ENCODE measurements at regions not wholly inside any gene's neighbourhood (a gene's known extent, or its start where the extent isn't known, plus 50 kb on each side); places are given as distances from the start of the nearest gene placed in this dataset.
"Not testable (repeated sequence)": the region's sequence is repeated elsewhere in the genome, so short reads cannot be mapped to it uniquely, and the experiment has no call there.

- no peak overlapping the region for H3K27ac Mint-ChIP-seq
- ATAC-seq (replicated peaks): no peak
- peaks cover 12% of the 10 kb centered on the region for H3K27me3 Mint-ChIP-seq
- peaks cover 8% of the 10 kb centered on the region for H3K9me3 Mint-ChIP-seq
- no peaks in the 10 kb centered on the region for H3K4me1 Mint-ChIP-seq
- no peak overlapping the region for H3K4me3 Mint-ChIP-seq
- H3K36me3 Mint-ChIP-seq (ENCODE audit: low read depth): no peaks in the 10 kb centered on the region
These were observed 756.4 kb downstream of the EPHA4 start for GRCh38 chr2:220815698-220816097.

DNA sequence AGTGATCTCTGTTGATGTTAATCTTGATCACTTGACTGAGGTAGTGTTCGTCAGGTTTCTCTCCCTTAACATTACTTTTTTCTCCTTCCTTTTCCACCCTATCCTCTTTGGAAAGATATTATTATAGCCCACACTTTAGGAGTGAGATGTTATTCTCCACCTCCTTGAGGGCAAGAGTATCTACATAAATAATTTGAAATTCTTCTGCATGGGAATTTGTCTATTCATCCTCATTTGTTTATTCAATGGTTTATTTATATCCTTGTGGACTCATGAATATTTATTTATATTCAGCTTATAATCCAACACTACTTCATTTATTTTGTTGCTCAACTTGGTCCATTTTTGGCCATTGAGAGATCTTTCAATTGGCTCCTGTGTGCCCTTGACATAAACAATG, 750.4 kb downstream of the EPHA4 start:
- H3K27me3 Mint-ChIP-seq: peaks cover 19% of the 10 kb centered on the region
- H3K36me3 Mint-ChIP-seq (ENCODE audit: low read depth): no peaks in the 10 kb centered on the region
- peaks cover 13% of the 10 kb centered on the region for H3K9me3 Mint-ChIP-seq

GRCh38 chr2:220823590-220823989, 748.5 kb downstream of the EPHA4 start:
- H3K36me3 Mint-ChIP-seq (ENCODE audit: low read depth); ATAC-seq (replicated peaks); H3K27ac Mint-ChIP-seq; H3K4me3 Mint-ChIP-seq; H3K4me1 Mint-ChIP-seq: not testable (repeated sequence)
- Mint-ChIP-seq H3K27me3 (peaks cover 18% of the 10 kb centered on the region), H3K9me3 (peaks cover 13% of the 10 kb centered on the region)

More for the DNA sequence above, 750.4 kb downstream of the EPHA4 start:
- H3K4me1 Mint-ChIP-seq: no peaks in the 10 kb centered on the region
- ATAC-seq (replicated peaks): no peak
- no peak overlapping the region for H3K27ac Mint-ChIP-seq
- no peak overlapping the region for H3K4me3 Mint-ChIP-seq

- H3K4me3 Mint-ChIP-seq: no peak overlapping the region
- H3K4me1 Mint-ChIP-seq: no peaks in the 10 kb centered on the region
- no peaks in the 10 kb centered on the region for H3K36me3 Mint-ChIP-seq (ENCODE audit: low read depth)
- ATAC-seq (replicated peaks): no peak
- H3K9me3 Mint-ChIP-seq: no peaks in the 10 kb centered on the region
- no peak overlapping the region for H3K27ac Mint-ChIP-seq
- H3K27me3 Mint-ChIP-seq: no peaks in the 10 kb centered on the region
These were observed 738.7 kb downstream of the EPHA4 start for GRCh38 chr2:220833446-220833845.

GRCh38 chr2:220835583-220835982, 736.5 kb downstream of the EPHA4 start:
- no peak for ATAC-seq (replicated peaks)
- no peaks in the 10 kb centered on the region for H3K4me1 Mint-ChIP-seq
- H3K27me3 Mint-ChIP-seq: no peaks in the 10 kb centered on the region
- H3K4me3 Mint-ChIP-seq: no peak overlapping the region
- no peak overlapping the region for H3K27ac Mint-ChIP-seq
- no peaks in the 10 kb centered on the region for H3K36me3 Mint-ChIP-seq (ENCODE audit: low read depth)
- H3K9me3 Mint-ChIP-seq: no peaks in the 10 kb centered on the region

DNA sequence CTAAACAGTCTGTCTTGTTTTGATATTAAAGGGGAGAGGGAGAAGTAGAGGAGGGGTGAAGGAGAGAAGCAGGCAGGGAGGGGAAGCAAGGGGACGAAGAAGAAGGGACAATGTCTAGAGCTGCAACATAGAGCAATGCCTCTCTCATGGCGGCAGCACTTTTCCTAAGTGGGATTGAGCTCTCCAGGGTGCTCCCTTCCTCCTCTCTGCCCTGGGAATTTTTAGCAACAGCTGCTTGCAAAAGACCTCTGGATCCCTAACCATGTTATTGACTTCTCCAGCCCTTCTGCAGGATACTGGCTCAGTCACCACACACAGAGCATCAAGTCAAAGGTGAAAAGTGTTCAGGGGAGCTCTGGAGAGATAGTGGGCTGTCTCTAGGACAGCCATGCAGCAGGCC, 734.9 kb downstream of the EPHA4 start:
- Mint-ChIP-seq H3K4me3 (no peak overlapping the region), H3K4me1 (no peaks in the 10 kb centered on the region), H3K9me3 (no peaks in the 10 kb centered on the region), H3K27ac (no peak overlapping the region), H3K27me3 (no peaks in the 10 kb centered on the region), H3K36me3 (ENCODE audit: low read depth) (no peaks in the 10 kb centered on the region)
- ATAC-seq (replicated peaks): no peak

DNA sequence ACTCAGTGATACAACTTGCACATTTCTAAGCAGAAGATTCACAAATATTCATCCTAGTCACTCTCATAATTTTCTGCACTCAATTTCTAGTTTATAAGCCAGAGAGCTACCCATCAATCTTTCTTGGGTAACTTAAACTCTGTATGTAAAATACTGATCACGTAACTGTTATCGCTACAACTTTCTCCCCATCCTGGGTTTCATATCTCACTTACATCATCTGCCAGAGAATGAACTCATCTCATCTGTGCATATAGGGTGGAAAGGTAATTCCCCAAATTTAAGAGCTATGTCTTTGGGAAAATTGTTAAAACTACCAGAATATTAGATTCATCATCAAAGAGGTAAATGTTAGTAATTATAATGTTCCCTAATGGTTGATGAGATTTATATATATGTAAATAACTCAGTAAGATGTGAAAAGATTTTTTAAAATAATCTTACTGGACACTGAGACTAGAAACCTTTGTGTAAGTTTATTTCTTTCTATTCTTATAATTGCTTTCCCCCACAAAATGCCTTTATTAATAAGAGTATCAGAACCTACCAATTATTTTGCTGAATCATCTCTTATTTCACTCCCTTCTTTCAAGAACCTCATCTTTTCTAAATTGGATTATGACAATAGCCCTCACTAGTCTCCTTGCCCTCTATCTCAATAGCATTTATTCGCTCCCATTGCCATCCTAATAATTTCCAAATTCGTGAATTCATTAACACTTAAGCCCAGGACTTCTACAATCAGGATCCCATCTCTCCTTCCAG, 729.0 kb downstream of the EPHA4 start:
- Mint-ChIP-seq H3K36me3 (ENCODE audit: low read depth) (no peaks in the 10 kb centered on the region), H3K9me3 (no peaks in the 10 kb centered on the region), H3K4me1 (no peaks in the 10 kb centered on the region), H3K27ac (no peak overlapping the region), H3K27me3 (peaks cover 19% of the 10 kb centered on the region), H3K4me3 (no peak overlapping the region)
- ATAC-seq (replicated peaks): no peak

DNA sequence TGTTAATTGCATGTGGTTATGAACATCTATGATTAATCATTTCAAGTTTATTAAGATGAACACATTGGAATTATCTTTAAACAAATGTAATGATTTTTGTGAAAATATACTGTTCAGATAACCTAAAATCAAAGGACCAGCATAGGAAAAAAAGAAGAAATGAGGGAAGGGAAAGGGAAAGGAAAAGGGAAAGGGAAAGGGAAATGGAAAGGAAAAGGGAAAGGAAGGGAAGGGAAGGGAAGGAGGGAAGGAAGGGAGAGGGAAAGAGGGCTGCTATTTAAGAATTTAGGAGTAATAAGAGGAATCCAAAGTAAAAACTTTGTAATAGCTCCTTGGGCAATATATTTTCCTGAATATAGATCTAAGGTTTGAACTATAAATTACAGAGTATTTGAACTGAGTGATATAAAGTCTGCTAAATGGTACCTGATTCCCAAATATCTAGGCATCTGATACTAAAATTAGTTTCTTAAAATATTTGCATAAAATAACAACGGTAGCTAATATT, 726.3 kb downstream of the EPHA4 start:
- no peaks in the 10 kb centered on the region for H3K4me1 Mint-ChIP-seq
- no peaks in the 10 kb centered on the region for H3K36me3 Mint-ChIP-seq (ENCODE audit: low read depth)
- peaks cover 20% of the 10 kb centered on the region for H3K27me3 Mint-ChIP-seq
- no peak overlapping the region for H3K4me3 Mint-ChIP-seq
- H3K27ac Mint-ChIP-seq: no peak overlapping the region
- no peaks in the 10 kb centered on the region for H3K9me3 Mint-ChIP-seq
- no peak for ATAC-seq (replicated peaks)

DNA sequence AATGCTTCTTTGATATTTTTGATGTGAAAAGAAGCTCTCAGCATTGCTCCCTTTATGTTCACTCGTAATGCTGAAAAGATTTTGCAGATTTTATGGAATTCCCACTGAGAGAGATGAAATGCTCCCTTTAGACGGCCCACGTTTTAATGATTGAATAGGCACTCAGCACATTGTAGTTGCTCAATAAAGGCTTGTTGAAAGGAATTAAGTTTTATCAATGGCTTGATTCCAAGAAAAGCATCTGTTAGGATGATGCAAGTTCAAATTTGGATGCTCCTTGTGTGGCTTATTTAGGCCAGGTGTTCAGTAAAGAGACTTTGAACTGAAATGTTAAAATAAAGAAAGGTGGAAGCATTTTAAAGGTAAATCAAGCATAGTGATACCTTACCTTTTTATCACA, 725.1 kb downstream of the EPHA4 start:
- no peak for ATAC-seq (replicated peaks)
- no peaks in the 10 kb centered on the region for H3K4me1 Mint-ChIP-seq
- H3K9me3 Mint-ChIP-seq: no peaks in the 10 kb centered on the region
- no peak overlapping the region for H3K27ac Mint-ChIP-seq
- H3K27me3 Mint-ChIP-seq: peaks cover 20% of the 10 kb centered on the region
- no peaks in the 10 kb centered on the region for H3K36me3 Mint-ChIP-seq (ENCODE audit: low read depth)
- H3K4me3 Mint-ChIP-seq: no peak overlapping the region

- peaks cover 17% of the 10 kb centered on the region for H3K27me3 Mint-ChIP-seq
- H3K4me3 Mint-ChIP-seq: no peak overlapping the region
- H3K27ac Mint-ChIP-seq: no peak overlapping the region
- H3K36me3 Mint-ChIP-seq (ENCODE audit: low read depth): no peaks in the 10 kb centered on the region
- H3K9me3 Mint-ChIP-seq: no peaks in the 10 kb centered on the region
- no peaks in the 10 kb centered on the region for H3K4me1 Mint-ChIP-seq
- no peak for ATAC-seq (replicated peaks)
These were observed 724.5 kb downstream of the EPHA4 start for GRCh38 chr2:220847589-220847988.

GRCh38 chr2:220849433-220849832, 722.7 kb downstream of the EPHA4 start:
- no peaks in the 10 kb centered on the region for H3K4me1 Mint-ChIP-seq
- ATAC-seq (replicated peaks): no peak
- H3K4me3 Mint-ChIP-seq: no peak overlapping the region
- H3K27me3 Mint-ChIP-seq: peaks cover 14% of the 10 kb centered on the region
- H3K9me3 Mint-ChIP-seq: no peaks in the 10 kb centered on the region
- H3K36me3 Mint-ChIP-seq (ENCODE audit: low read depth): no peaks in the 10 kb centered on the region
- H3K27ac Mint-ChIP-seq: no peak overlapping the region

DNA sequence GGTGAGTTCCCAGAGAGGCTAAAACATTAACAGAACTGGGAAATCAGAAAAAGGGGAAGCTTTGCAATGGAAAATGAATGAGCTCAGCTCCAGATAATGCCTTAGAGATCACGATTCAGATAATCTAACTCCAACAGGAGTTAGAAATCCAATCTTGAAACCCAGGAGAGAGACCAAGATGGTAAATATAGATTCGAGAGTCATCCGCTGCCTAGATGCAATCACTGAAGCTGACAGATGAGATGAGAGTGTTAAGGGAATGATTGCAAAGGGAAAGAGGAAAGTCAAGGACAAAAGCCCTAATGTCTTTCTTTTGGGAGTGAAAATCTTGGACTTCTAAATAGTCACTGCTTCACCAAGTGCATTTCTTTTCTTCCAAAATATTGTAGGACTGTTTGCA, 722.0 kb downstream of the EPHA4 start:
- no peaks in the 10 kb centered on the region for H3K36me3 Mint-ChIP-seq (ENCODE audit: low read depth)
- no peaks in the 10 kb centered on the region for H3K9me3 Mint-ChIP-seq
- H3K27me3 Mint-ChIP-seq: peaks cover 14% of the 10 kb centered on the region
- H3K27ac Mint-ChIP-seq: no peak overlapping the region
- no peak for ATAC-seq (replicated peaks)
- H3K4me3 Mint-ChIP-seq: no peak overlapping the region
- no peaks in the 10 kb centered on the region for H3K4me1 Mint-ChIP-seq

- Mint-ChIP-seq H3K27me3 (peaks cover 4% of the 10 kb centered on the region), H3K4me1 (no peaks in the 10 kb centered on the region), H3K9me3 (no peaks in the 10 kb centered on the region), H3K27ac (no peak overlapping the region), H3K36me3 (ENCODE audit: low read depth) (no peaks in the 10 kb centered on the region), H3K4me3 (no peak overlapping the region)
- ATAC-seq (replicated peaks): no peak
These were observed 716.8 kb downstream of the EPHA4 start for GRCh38 chr2:220855296-220855695.

- Mint-ChIP-seq H3K4me3 (no peak overlapping the region), H3K36me3 (ENCODE audit: low read depth) (no peaks in the 10 kb centered on the region), H3K27me3 (peaks cover 4% of the 10 kb centered on the region), H3K27ac (no peak overlapping the region), H3K4me1 (no peaks in the 10 kb centered on the region), H3K9me3 (no peaks in the 10 kb centered on the region)
- ATAC-seq (replicated peaks): no peak
These were observed 715.6 kb downstream of the EPHA4 start for GRCh38 chr2:220856486-220856885.

GRCh38 chr2:220857368-220857767, 714.7 kb downstream of the EPHA4 start:
- no peak overlapping the region for H3K27ac Mint-ChIP-seq
- H3K36me3 Mint-ChIP-seq (ENCODE audit: low read depth): no peaks in the 10 kb centered on the region
- no peak for ATAC-seq (replicated peaks)
- no peaks in the 10 kb centered on the region for H3K4me1 Mint-ChIP-seq
- no peak overlapping the region for H3K4me3 Mint-ChIP-seq
- peaks cover 7% of the 10 kb centered on the region for H3K27me3 Mint-ChIP-seq
- no peaks in the 10 kb centered on the region for H3K9me3 Mint-ChIP-seq
